HG02642 (cell line): ENCODE measurements at regions not wholly inside any gene's neighbourhood (a gene's known extent, or its start where the extent isn't known, plus 50 kb on each side); places are given as distances from the start of the nearest gene placed in this dataset.

Experiments
- ATAC-seq: cut with Tn5 transposase; IDR thresholded peaks from one replicate; pipeline ENCODE4 v1.9.1; 2021; ENCODE audit warnings: mild to moderate bottlenecking; ENCODE audit not compliant: unreplicated experiment, poor library complexity

- no peak for ATAC-seq
Measured at GRCh38 chr2:104279646-104280045, 574.3 kb upstream of the POU3F3 start.

- no peak for ATAC-seq
Measured at GRCh38 chr2:104280216-104280615, 573.7 kb upstream of the POU3F3 start.

GRCh38 chr2:104286841-104287240 is 567.1 kb upstream of the POU3F3 start:
- ATAC-seq = no peak

GRCh38 chr2:104289651-104290565 is 564.0 kb upstream of the POU3F3 start:
- no peak for ATAC-seq

- no peak for ATAC-seq
Measured at GRCh38 chr2:104290566-104290891, 563.4 kb upstream of the POU3F3 start.

GRCh38 chr2:104312684-104313083 is 541.2 kb upstream of the POU3F3 start:
- ATAC-seq = no peak

GRCh38 chr2:104318001-104318665 is 535.8 kb upstream of the POU3F3 start:
- no peak for ATAC-seq

GRCh38 chr2:104321116-104321795 is 532.7 kb upstream of the POU3F3 start:
- ATAC-seq = no peak

GRCh38 chr2:104321796-104322349 is 532.0 kb upstream of the POU3F3 start:
- ATAC-seq = no peak

- ATAC-seq = no peak
Measured at GRCh38 chr2:104332731-104333130, 521.2 kb upstream of the POU3F3 start.

GRCh38 chr2:104337869-104338268 is 516.0 kb upstream of the POU3F3 start:
- ATAC-seq = no peak

GRCh38 chr2:104340162-104340561 is 513.8 kb upstream of the POU3F3 start:
- ATAC-seq = no peak

GRCh38 chr2:104340879-104341828 is 512.8 kb upstream of the POU3F3 start:
- no peak for ATAC-seq

- no peak for ATAC-seq
Measured at GRCh38 chr2:104344306-104344705, 509.6 kb upstream of the POU3F3 start.

- ATAC-seq = no peak
Measured at GRCh38 chr2:104344985-104345384, 508.9 kb upstream of the POU3F3 start.

- ATAC-seq = no peak
Measured at GRCh38 chr2:104358122-104358521, 495.8 kb upstream of the POU3F3 start.

- ATAC-seq = no peak
Measured at GRCh38 chr2:104361414-104361813, 492.5 kb upstream of the POU3F3 start.

- ATAC-seq = no peak
Measured at GRCh38 chr2:104368089-104368488, 485.8 kb upstream of the POU3F3 start.

- ATAC-seq = no peak
Measured at GRCh38 chr2:104371087-104371781, 482.7 kb upstream of the POU3F3 start.
